ENCODE measurements at regions not wholly inside any gene's neighbourhood (a gene's known extent, or its start where the extent isn't known, plus 50 kb on each side); places are given as distances from the start of the nearest gene placed in this dataset.

- H3K36me3 ChIP-seq (ENCODE audit: control insufficient read depth in 2 of 2, insufficient read depth in 1 of 2, low read length in 2 of 2) = no peaks in the 10 kb centered on the region
- ChIA-PET CTCF (interaction anchor here (1.3 kb wide), 1 partner anchor 244 kb away, joined by 4 read pairs; no protein-coding TSS in a partner anchor), POLR2A (no interaction called here)
- TF ChIP-seq BCL11A (tag by site-specific recombination; IDR thresholded peaks at IDR 0.05; ENCODE audit: low read depth) (no peak), ZBTB44 (tag by site-specific recombination; IDR thresholded peaks at IDR 0.05) (no peak), TCF7L2 (IDR thresholded peaks at IDR 0.05; ENCODE audit: borderline replicate concordance, low read depth, low read length) (no peak), ZNF324 (tag by site-specific recombination; IDR thresholded peaks at IDR 0.05) (no peak), ZNF266 (tag by site-specific recombination; IDR thresholded peaks at IDR 0.05; ENCODE audit: low read depth) (no peak), SP3 (tag by site-specific recombination; IDR thresholded peaks at IDR 0.05) (no peak), ZNF544 (tag by site-specific recombination; IDR thresholded peaks at IDR 0.05) (no peak), ZNF114 (tag by site-specific recombination; IDR thresholded peaks at IDR 0.05) (no peak), ZNF366 (tag by site-specific recombination; conservative IDR thresholded peaks at IDR 0.05) (no peak)
- TF ChIP-seq, protein P1, sequence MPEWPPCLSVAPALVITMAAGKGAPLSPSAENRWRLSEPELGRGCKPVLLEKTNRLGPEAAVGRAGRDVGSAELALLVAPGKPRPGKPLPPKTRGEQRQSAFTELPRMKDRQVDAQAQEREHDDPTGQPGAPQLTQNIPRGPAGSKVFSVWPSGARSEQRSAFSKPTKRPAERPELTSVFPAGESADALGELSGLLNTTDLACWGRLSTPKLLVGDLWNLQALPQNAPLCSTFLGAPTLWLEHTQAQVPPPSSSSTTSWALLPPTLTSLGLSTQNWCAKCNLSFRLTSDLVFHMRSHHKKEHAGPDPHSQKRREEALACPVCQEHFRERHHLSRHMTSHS (tag by site-specific recombination; IDR thresholded peaks at IDR 0.05) = no peak
- no peak overlapping the region for H3K4me3 ChIP-seq (ENCODE audit: low read depth, low read length)
- no peaks in the 10 kb centered on the region for H3K9me3 ChIP-seq (ENCODE audit: control insufficient read depth, insufficient read depth, low read depth, low read length)
- no peak overlapping the region for H3K27ac ChIP-seq (ENCODE audit: extremely low read depth, low read depth, low read length)
- no peaks in the 10 kb centered on the region for H3K4me1 ChIP-seq (ENCODE audit: control insufficient read depth, insufficient read depth, low read length)
Observed at GRCh38 chr7:10644849-10645248, 328.8 kb upstream of the PHF14 start.

- TF ChIP-seq ZNF530 (tag by site-specific recombination; IDR thresholded peaks at IDR 0.05; ENCODE audit: low read depth) (no peak), ZNF280D (tag by site-specific recombination; IDR thresholded peaks at IDR 0.05) (no peak), KLF1 (tag by site-specific recombination; IDR thresholded peaks at IDR 0.05) (no peak), ZNF660 (tag by site-specific recombination; IDR thresholded peaks at IDR 0.05) (no peak), ZNF202 (tag by site-specific recombination; IDR thresholded peaks at IDR 0.05; ENCODE audit: borderline replicate concordance) (no peak), ZNF701 (tag by site-specific recombination; IDR thresholded peaks at IDR 0.05) (no peak), ZNF624 (tag by site-specific recombination; IDR thresholded peaks at IDR 0.05) (no peak), ZNF473 (tag by site-specific recombination; IDR thresholded peaks at IDR 0.05) (no peak), ZEB2 (tag by site-specific recombination; IDR thresholded peaks at IDR 0.05) (no peak), ZNF76 (tag by site-specific recombination; IDR thresholded peaks at IDR 0.05; ENCODE audit: borderline replicate concordance, low read depth) (no peak), ZNF274 (IDR thresholded peaks at IDR 0.05; ENCODE audit: low read length) (no peak), ZNF274 (tag by site-specific recombination; IDR thresholded peaks at IDR 0.05; ENCODE audit: borderline replicate concordance) (no peak), MEIS1 (CRISPR knock-in tag; IDR thresholded peaks at IDR 0.05; ENCODE audit: borderline replicate concordance) (no peak)
- TF ChIP-seq, protein P2, sequence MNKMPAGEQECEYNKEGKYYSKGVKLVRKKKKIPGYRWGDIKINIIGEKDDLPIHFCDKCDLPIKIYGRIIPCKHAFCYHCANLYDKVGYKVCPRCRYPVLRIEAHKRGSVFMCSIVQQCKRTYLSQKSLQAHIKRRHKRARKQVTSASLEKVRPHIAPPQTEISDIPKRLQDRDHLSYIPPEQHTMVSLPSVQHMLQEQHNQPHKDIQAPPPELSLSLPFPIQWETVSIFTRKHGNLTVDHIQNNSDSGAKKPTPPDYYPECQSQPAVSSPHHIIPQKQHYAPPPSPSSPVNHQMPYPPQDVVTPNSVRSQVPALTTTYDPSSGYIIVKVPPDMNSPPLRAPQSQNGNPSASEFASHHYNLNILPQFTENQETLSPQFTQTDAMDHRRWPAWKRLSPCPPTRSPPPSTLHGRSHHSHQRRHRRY (tag by site-specific recombination; IDR thresholded peaks at IDR 0.05) = no peak
- TF ChIP-seq, protein P3, sequence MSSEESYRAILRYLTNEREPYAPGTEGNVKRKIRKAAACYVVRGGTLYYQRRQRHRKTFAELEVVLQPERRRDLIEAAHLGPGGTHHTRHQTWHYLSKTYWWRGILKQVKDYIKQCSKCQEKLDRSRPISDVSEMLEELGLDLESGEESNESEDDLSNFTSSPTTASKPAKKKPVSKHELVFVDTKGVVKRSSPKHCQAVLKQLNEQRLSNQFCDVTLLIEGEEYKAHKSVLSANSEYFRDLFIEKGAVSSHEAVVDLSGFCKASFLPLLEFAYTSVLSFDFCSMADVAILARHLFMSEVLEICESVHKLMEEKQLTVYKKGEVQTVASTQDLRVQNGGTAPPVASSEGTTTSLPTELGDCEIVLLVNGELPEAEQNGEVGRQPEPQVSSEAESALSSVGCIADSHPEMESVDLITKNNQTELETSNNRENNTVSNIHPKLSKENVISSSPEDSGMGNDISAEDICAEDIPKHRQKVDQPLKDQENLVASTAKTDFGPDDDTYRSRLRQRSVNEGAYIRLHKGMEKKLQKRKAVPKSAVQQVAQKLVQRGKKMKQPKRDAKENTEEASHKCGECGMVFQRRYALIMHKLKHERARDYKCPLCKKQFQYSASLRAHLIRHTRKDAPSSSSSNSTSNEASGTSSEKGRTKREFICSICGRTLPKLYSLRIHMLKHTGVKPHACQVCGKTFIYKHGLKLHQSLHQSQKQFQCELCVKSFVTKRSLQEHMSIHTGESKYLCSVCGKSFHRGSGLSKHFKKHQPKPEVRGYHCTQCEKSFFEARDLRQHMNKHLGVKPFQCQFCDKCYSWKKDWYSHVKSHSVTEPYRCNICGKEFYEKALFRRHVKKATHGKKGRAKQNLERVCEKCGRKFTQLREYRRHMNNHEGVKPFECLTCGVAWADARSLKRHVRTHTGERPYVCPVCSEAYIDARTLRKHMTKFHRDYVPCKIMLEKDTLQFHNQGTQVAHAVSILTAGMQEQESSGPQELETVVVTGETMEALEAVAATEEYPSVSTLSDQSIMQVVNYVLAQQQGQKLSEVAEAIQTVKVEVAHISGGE (tag by site-specific recombination; conservative IDR thresholded peaks at IDR 0.05; ENCODE audit: low read depth) = no peak
- TF ChIP-seq, protein P1 (tag by site-specific recombination; IDR thresholded peaks at IDR 0.05) = no peak
- ChIA-PET CTCF (no interaction called here), POLR2A (no interaction called here)
- Histone ChIP-seq H3K4me3 (ENCODE audit: low read depth, low read length) (no peak overlapping the region), H3K9me3 (ENCODE audit: control insufficient read depth, insufficient read depth, low read depth, low read length) (no peaks in the 10 kb centered on the region), H3K36me3 (ENCODE audit: control insufficient read depth in 2 of 2, insufficient read depth in 1 of 2, low read length in 2 of 2) (no peaks in the 10 kb centered on the region), H3K4me1 (ENCODE audit: control insufficient read depth, insufficient read depth, low read length) (no peaks in the 10 kb centered on the region), H3K27ac (ENCODE audit: extremely low read depth, low read depth, low read length) (no peak overlapping the region)
Observed at GRCh38 chr7:10646194-10646593, 327.5 kb upstream of the PHF14 start.

All from HEK293 (cell line).